IPS DF 19.7 (cell line): ENCODE measurements at regions not wholly inside any gene's neighbourhood (a gene's known extent, or its start where the extent isn't known, plus 50 kb on each side); places are given as distances from the start of the nearest gene placed in this dataset.

Experiments
- DNase-seq: peaks from one replicate; pipeline ENCODE4 v3.0.0-alpha.2; 2013; ENCODE audit warnings: low read depth, low spot score

GRCh38 chr15:94749811-94750617 lies 518.7 kb downstream of the MCTP2 start:
- DNase-seq = no peak

- DNase-seq = no peak
These were observed 529.0 kb downstream of the MCTP2 start for GRCh38 chr15:94760348-94760747.

- no peak for DNase-seq
These were observed 530.2 kb downstream of the MCTP2 start for GRCh38 chr15:94761574-94761973.

GRCh38 chr15:94769089-94769488 lies 537.7 kb downstream of the MCTP2 start:
- no peak for DNase-seq

- no peak for DNase-seq
These were observed 538.8 kb downstream of the MCTP2 start for GRCh38 chr15:94770199-94770598.

- no peak for DNase-seq
These were observed 545.7 kb downstream of the MCTP2 start for GRCh38 chr15:94777037-94777436.

GRCh38 chr15:94778840-94779239 lies 547.5 kb downstream of the MCTP2 start:
- no peak for DNase-seq

- DNase-seq = no peak
These were observed 548.8 kb downstream of the MCTP2 start for GRCh38 chr15:94780166-94780565.

- no peak for DNase-seq
These were observed 553.7 kb downstream of the MCTP2 start for GRCh38 chr15:94785091-94785490.

- DNase-seq = no peak
These were observed 559.6 kb downstream of the MCTP2 start for GRCh38 chr15:94791008-94791407.

- DNase-seq = no peak
These were observed 560.1 kb downstream of the MCTP2 start for GRCh38 chr15:94791510-94791909.

GRCh38 chr15:94792196-94792595 lies 560.8 kb downstream of the MCTP2 start:
- no peak for DNase-seq

GRCh38 chr15:94793207-94793606 lies 561.8 kb downstream of the MCTP2 start:
- DNase-seq = no peak

- DNase-seq = no peak
These were observed 562.3 kb downstream of the MCTP2 start for GRCh38 chr15:94793641-94794040.

GRCh38 chr15:94804613-94805012 lies 573.3 kb downstream of the MCTP2 start:
- DNase-seq = no peak

- no peak for DNase-seq
These were observed 583.9 kb downstream of the MCTP2 start for GRCh38 chr15:94815110-94815731.

GRCh38 chr15:94815914-94816313 lies 584.6 kb downstream of the MCTP2 start:
- DNase-seq = no peak

GRCh38 chr15:94829887-94830884 lies 598.8 kb downstream of the MCTP2 start:
- DNase-seq = no peak

GRCh38 chr15:94834000-94834399 lies 602.6 kb downstream of the MCTP2 start:
- DNase-seq = no peak

GRCh38 chr15:94834494-94834893 lies 603.1 kb downstream of the MCTP2 start:
- no peak for DNase-seq

GRCh38 chr15:94838281-94838680 lies 606.9 kb downstream of the MCTP2 start:
- DNase-seq = no peak
